GM12865 (cell line): ENCODE measurements at regions not wholly inside any gene's neighbourhood (a gene's known extent, or its start where the extent isn't known, plus 50 kb on each side); places are given as distances from the start of the nearest gene placed in this dataset.

Experiments
- DNase-seq: peaks from one replicate; pipeline ENCODE4 v3.0.0; 2010; ENCODE audit warnings: low read depth
- H3K4me3 ChIP-seq: 2 replicates; pipeline ENCODE4 v1.5.1; 2011; ENCODE audit warnings: mild to moderate bottlenecking, low read depth, low read length, control low read depth
- TF ChIP-seq, protein P1 (sequence below): IDR thresholded peaks from 2 replicates; pipeline ENCODE4 v1.5.1; 2011; ENCODE audit warnings: low read length, control low read depth, low read depth, inconsistent platforms; ENCODE audit not compliant: insufficient read depth; ENCODE audit errors: missing control alignments

DNA sequence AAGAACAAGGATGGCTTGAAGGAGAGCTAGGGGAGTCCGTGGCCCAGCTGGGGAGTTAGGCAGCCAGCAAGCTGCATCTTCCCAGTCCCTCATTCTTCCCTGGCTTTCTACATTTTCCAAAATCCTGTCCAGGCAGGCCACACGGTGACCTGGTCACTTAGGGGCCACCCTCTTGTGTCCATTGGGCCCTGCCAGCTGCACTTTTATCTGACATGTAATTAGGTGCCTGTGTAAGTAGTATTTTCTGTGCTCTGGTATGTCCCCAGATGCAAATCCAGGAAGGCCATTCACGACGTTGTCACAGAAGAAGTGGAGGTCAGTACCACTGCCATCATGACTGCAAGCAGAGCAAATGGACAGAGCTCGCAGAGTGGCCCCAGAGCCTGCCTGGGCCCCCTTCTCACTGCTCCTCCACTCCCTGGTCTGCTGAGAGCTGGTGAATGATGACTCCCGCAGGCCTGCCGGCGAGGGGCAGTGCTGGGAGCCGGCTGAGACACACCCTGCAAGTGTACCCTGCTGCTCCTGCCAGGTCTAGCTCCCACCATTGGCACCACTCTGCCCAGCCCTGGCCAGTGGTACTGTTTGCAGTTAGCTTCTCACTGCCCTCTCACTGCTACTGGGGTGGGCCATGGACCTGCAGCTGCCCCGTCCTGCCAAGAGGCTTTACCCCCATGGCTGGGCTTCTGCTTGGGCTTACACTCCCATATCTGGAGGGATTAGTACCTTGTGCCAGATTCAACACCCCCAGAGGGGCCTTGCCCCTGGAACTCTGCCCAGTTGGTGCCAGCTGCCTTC lies 98.2 kb downstream of the GLRX3 start:
- DNase-seq: no peak
- H3K4me3 ChIP-seq: no peak overlapping the region
- TF ChIP-seq, protein P1, sequence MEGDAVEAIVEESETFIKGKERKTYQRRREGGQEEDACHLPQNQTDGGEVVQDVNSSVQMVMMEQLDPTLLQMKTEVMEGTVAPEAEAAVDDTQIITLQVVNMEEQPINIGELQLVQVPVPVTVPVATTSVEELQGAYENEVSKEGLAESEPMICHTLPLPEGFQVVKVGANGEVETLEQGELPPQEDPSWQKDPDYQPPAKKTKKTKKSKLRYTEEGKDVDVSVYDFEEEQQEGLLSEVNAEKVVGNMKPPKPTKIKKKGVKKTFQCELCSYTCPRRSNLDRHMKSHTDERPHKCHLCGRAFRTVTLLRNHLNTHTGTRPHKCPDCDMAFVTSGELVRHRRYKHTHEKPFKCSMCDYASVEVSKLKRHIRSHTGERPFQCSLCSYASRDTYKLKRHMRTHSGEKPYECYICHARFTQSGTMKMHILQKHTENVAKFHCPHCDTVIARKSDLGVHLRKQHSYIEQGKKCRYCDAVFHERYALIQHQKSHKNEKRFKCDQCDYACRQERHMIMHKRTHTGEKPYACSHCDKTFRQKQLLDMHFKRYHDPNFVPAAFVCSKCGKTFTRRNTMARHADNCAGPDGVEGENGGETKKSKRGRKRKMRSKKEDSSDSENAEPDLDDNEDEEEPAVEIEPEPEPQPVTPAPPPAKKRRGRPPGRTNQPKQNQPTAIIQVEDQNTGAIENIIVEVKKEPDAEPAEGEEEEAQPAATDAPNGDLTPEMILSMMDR: no peak

DNA sequence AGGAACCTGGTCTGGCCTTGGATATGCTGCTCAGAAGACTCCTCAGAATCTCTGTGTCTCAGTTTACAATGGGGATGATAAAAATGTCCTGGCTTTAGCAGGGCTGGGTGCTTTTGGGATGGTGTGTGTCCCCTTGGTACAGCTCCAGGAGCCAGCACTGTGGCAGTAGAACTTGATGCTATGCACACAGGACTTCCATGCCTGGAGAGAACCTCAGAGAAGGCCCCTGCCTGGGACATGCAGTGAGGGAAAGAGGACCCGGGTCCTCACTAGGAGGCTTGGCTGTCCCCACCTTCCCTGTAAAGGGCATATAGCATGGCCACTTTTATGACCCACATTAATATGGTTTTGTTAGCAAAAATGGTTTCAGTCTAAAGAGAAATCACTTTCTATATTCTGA lies 100.5 kb downstream of the GLRX3 start:
- TF ChIP-seq, protein P1: no peak
- no peak for DNase-seq
- H3K4me3 ChIP-seq: no peak overlapping the region

DNA sequence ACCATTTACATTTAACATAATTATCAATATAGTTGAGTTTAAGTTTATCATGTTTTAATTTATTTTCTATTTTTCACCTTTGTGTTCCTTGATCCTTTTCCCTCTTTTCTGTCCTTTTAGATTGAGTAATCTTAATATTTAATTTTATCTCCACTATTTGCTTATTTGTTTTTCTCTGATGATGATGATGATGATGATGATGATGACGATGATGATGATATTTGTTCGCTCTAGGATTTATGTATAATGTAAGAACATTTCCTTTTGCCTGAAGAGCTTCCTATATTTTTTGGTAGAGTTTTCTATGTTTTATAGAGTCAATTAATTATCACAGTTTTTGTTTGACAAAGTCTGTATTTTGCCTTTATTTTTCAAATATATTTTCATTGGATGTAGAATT lies 104.2 kb downstream of the GLRX3 start:
- DNase-seq: no peak
- TF ChIP-seq, protein P1: no peak
- H3K4me3 ChIP-seq: no peak overlapping the region

DNA sequence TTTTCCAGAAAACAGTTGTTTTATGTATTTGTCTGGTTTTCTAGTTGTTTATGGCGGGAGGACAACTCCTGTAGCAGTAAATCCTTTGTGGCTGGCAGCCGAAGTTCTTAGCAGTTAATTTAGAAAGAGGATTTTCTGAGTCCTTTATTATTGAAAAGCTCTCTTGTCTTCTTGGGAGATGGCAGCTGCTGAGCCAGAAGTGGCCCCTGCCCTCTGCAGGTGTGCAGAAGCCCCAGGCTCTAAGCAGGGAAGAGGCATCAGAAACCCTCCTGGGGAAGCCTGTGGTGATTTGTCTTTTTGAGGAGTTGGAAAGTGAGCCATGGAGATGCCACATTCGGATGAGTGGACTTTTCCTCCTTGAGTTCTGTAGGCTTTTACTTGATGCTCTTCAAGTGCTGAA lies 106.3 kb downstream of the GLRX3 start:
- TF ChIP-seq, protein P1: no peak
- no peak overlapping the region for H3K4me3 ChIP-seq

DNA sequence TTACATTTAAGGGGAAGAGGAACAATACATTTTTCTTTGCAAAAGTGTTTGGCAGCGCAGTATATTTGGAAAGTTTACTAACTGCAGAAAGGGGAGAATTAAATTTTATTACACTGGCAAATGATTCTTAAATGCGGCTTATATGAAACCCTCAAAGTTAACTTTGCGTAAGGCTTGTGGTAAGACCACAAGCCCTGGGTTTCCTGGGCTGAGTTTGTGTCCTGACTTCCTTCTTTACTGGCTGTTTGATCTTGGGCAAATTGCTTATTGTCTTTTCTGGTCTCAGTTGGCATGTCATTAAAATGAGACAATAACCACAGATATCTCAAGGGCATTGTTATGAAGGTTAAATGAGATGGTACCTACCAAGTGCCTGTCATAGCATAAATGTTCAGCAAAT lies 106.8 kb downstream of the GLRX3 start:
- TF ChIP-seq, protein P1: no peak
- no peak for DNase-seq
- H3K4me3 ChIP-seq: no peak overlapping the region

More for the DNA sequence above, 106.3 kb downstream of the GLRX3 start:
- no peak for DNase-seq

DNA sequence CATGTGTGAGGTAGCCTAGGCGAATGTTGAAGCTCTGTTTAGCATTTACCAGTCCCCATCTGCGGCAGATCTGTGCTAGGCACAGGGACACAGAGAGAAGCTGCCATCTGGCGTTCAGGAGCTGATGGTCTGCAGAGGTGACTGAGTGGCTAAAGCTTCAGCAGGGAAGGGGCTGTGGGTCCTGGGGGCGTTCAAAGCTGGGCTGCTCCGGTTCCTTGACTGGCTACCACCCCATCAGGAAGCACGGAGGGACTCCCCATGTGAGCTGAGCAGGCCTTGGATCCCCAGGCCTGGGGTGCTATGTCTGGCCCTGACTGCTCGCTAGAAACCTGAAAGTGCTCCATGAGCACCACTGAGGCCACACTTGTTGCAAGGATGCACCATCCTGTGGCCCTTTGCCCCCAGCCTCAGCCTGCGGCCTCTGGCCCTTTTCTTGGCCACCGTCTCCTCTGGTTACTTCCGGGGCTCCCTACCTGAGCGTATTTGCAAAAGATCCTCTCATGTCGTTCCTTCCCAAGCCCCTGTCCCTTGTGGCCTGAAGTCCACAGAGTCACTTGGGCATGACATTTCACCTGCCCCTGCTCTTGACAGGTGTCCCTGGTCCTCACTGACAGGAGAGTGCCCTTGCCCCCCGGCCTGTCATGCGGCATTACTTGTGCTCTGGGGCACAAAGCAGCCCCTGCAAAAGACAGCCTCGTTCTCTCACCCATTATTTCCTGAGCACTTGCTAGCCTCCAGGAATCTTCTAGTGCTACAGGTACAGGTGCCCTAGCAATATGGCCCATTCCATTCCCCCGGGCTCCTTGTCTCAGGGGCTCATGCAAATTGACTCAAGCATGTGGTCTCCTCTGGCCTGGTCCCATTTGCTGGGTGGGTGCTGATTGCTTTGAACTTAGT lies 108.1 kb downstream of the GLRX3 start:
- no peak for DNase-seq
- TF ChIP-seq, protein P1: no peak
- no peak overlapping the region for H3K4me3 ChIP-seq
